ENCODE measurements at regions not wholly inside any gene's neighbourhood (a gene's known extent, or its start where the extent isn't known, plus 50 kb on each side); places are given as distances from the start of the nearest gene placed in this dataset.

- in situ Hi-C loops (cut with MboI; ENCODE audit: low pct_unique_long_range_greater_than_20kb, low sequenced_read_pairs, unreplicated experiment), result no loop called here
- DNase-seq (ENCODE audit: low spot score), result no peak
- TF ChIP-seq CTCF (IDR thresholded peaks at IDR 0.05; ENCODE audit: extremely low read depth, insufficient read depth, missing control alignments), result no peak
Measured at GRCh38 chr10:117601716-117602115, 59.2 kb downstream of the EMX2 start.

- no peak for DNase-seq (ENCODE audit: low spot score)
- in situ Hi-C loops (cut with MboI; ENCODE audit: low pct_unique_long_range_greater_than_20kb, low sequenced_read_pairs, unreplicated experiment), result no loop called here
- TF ChIP-seq CTCF (IDR thresholded peaks at IDR 0.05; ENCODE audit: extremely low read depth, insufficient read depth, missing control alignments), result no peak
Measured at GRCh38 chr10:117603081-117603480, 60.5 kb downstream of the EMX2 start.

- in situ Hi-C loops (cut with MboI; ENCODE audit: low pct_unique_long_range_greater_than_20kb, low sequenced_read_pairs, unreplicated experiment), result no loop called here
- no peak for TF ChIP-seq CTCF (IDR thresholded peaks at IDR 0.05; ENCODE audit: extremely low read depth, insufficient read depth, missing control alignments)
- DNase-seq (ENCODE audit: low spot score), result no peak
Measured at GRCh38 chr10:117603726-117604125, 61.2 kb downstream of the EMX2 start.

GRCh38 chr10:117609095-117609795, 66.7 kb downstream of the EMX2 start:
- DNase-seq (ENCODE audit: low spot score), result no peak
- TF ChIP-seq CTCF (IDR thresholded peaks at IDR 0.05; ENCODE audit: extremely low read depth, insufficient read depth, missing control alignments), result no peak
- in situ Hi-C loops (cut with MboI; ENCODE audit: low pct_unique_long_range_greater_than_20kb, low sequenced_read_pairs, unreplicated experiment), result no loop called here

GRCh38 chr10:117609796-117610170, 67.2 kb downstream of the EMX2 start:
- in situ Hi-C loops (cut with MboI; ENCODE audit: low pct_unique_long_range_greater_than_20kb, low sequenced_read_pairs, unreplicated experiment), result no loop called here
- TF ChIP-seq CTCF (IDR thresholded peaks at IDR 0.05; ENCODE audit: extremely low read depth, insufficient read depth, missing control alignments), result no peak
- DNase-seq (ENCODE audit: low spot score), result no peak

GRCh38 chr10:117610321-117610720, 67.8 kb downstream of the EMX2 start:
- in situ Hi-C loops (cut with MboI; ENCODE audit: low pct_unique_long_range_greater_than_20kb, low sequenced_read_pairs, unreplicated experiment), result no loop called here
- TF ChIP-seq CTCF (IDR thresholded peaks at IDR 0.05; ENCODE audit: extremely low read depth, insufficient read depth, missing control alignments), result no peak
- no peak for DNase-seq (ENCODE audit: low spot score)

Measured in GM13977 (cell line).